Stimulated activated memory B cell treated with anti-CD40 and anti-IgM and Interleukin-4, amounts not matched to agents 10 μg/mL and 1 μg/mL and 100 μg/mL, for 72 hours (primary cell): ENCODE measurements at regions not wholly inside any gene's neighbourhood (a gene's known extent, or its start where the extent isn't known, plus 50 kb on each side); places are given as distances from the start of the nearest gene placed in this dataset.
"Not testable (repeated sequence)": the region's sequence is repeated elsewhere in the genome, so short reads cannot be mapped to it uniquely, and the experiment has no call there.

Experiments
- ATAC-seq: fragments of 150-1000 bp; cut with Tn5 transposase; 2 replicates; pipeline ENCODE4 v1.10.0; 2021
- H3K27ac Mint-ChIP-seq: one replicate; pipeline ENCODE4 v1.8.0; 2022; ENCODE audit warnings: mild to moderate bottlenecking, mixed read lengths
- H3K27me3 Mint-ChIP-seq: one replicate; pipeline ENCODE4 v1.8.0; 2022; ENCODE audit warnings: mixed read lengths
- H3K36me3 Mint-ChIP-seq: one replicate; pipeline ENCODE4 v1.8.0; 2022; ENCODE audit warnings: mixed read lengths
- H3K4me1 Mint-ChIP-seq: one replicate; pipeline ENCODE4 v1.8.0; 2022; ENCODE audit warnings: mixed read lengths
- H3K4me3 Mint-ChIP-seq: one replicate; pipeline ENCODE4 v1.8.0; 2022; ENCODE audit warnings: mild to moderate bottlenecking, moderate library complexity, mixed read lengths
- H3K9me3 Mint-ChIP-seq: one replicate; pipeline ENCODE4 v1.8.0; 2022; ENCODE audit warnings: mixed read lengths

DNA sequence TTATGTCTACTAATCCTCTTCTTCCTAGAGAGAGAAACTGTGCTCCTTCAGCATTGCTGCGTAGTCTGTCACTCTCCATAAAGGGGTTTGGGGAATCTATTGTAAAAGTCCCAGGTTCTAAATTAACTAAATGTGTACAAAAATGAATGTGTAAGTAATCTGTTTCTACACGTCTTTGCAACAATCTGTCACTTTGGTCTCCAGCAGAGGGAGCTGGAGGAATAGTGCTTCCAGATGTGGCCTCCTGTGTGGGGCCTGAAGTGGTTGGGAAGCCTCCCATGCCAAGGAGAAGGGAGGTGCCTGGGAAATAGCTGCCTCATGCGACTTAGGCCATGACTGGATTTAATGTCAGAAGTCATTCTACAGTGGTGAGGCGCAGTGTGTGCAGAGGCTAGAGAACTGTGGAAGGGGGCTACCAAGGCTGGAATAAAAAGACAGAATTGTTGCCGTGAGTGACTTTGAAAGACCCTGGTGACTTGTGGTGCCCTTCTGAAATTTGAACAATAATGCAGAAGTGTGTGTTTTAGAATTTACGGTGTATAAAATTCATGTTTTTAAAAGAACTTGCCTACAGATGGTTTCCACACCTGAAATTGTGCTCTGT, 54.5 kb upstream of the UXS1 start:
- not testable (repeated sequence) for H3K27me3 Mint-ChIP-seq, H3K4me3 Mint-ChIP-seq, ATAC-seq, H3K4me1 Mint-ChIP-seq, H3K36me3 Mint-ChIP-seq, H3K9me3 Mint-ChIP-seq, H3K27ac Mint-ChIP-seq
